ENCODE measurements at regions not wholly inside any gene's neighbourhood (a gene's known extent, or its start where the extent isn't known, plus 50 kb on each side); places are given as distances from the start of the nearest gene placed in this dataset.

DNA sequence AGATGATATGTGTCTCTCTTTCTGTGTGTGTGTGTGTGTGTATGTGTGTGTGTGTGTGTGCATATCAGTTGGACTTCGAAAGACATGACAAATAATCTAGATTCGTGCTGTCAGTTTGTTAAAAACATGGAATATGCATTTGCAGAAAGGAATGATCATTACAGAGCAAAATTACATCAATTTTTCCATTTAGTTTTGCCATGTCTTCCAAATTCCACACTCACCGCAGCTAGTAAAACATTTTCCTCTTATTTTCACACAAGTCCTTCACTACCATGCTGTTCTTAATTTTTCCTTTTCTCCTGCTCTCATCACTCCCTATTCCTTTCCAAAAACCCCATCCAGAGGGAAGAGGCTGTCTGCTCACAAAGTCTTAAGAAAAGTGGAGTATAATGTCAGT, 1191.4 kb upstream of the SLC39A10 start:
- TF ChIP-seq CTCF (IDR thresholded peaks at IDR 0.05) = no peak
- no peak for TF ChIP-seq ZFX (IDR thresholded peaks at IDR 0.05; ENCODE audit: borderline replicate concordance)

All from 22Rv1 (cell line).